GM23338 (cell line): ENCODE measurements at regions not wholly inside any gene's neighbourhood (a gene's known extent, or its start where the extent isn't known, plus 50 kb on each side); places are given as distances from the start of the nearest gene placed in this dataset.

Experiments
- CTCF ChIP-seq, 2 experiments: fragments of 200-600 bp in 1 of 2; sonication (generic) in 1 of 2; conservative IDR thresholded peaks; 2 replicates each; pipeline versions ENCODE4 v1.5.1 to v1.6.1; 2016 to 2017; ENCODE audit warnings: antibody characterized with exemption in 2 of 2, low read depth in 2 of 2, mild to moderate bottlenecking in 2 of 2, moderate library complexity in 1 of 2
- EZH2 ChIP-seq: fragments of 200-600 bp; sonication (generic); IDR thresholded peaks from one replicate; pipeline ENCODE4 v1.8.0; 2017; ENCODE audit warnings: antibody characterized with exemption, mild to moderate bottlenecking, low read depth; ENCODE audit not compliant: unreplicated experiment
- POLR2AphosphoS5 ChIP-seq: IDR thresholded peaks from 2 replicates; pipeline ENCODE4 v1.6.1; 2016; ENCODE audit warnings: antibody characterized with exemption, low read depth
- REST ChIP-seq: IDR thresholded peaks from one replicate; pipeline ENCODE4 v1.6.1; 2018; ENCODE audit warnings: antibody characterized with exemption; ENCODE audit not compliant: unreplicated experiment

GRCh38 chr1:82813386-82813785, 1012.7 kb downstream of the ADGRL2 start:
- no peak for TF ChIP-seq CTCF (conservative IDR thresholded peaks at IDR 0.05; ENCODE audit: low read depth in 2 of 2)
- no peak for TF ChIP-seq REST
- TF ChIP-seq POLR2AphosphoS5: no peak
- no peak for TF ChIP-seq EZH2
